H9 (cell line): ENCODE measurements at regions not wholly inside any gene's neighbourhood (a gene's known extent, or its start where the extent isn't known, plus 50 kb on each side); places are given as distances from the start of the nearest gene placed in this dataset.

ENCODE experiments used
- DNase-seq: peaks from one replicate; pipeline ENCODE4 v3.0.0-alpha.2; 2017
- H2AFZ ChIP-seq: one replicate; pipeline ENCODE4 v1.6.1; 2013; ENCODE audit warnings: mild to moderate bottlenecking, low read length, control low read depth, moderate library complexity
- H2AK5ac ChIP-seq: 2 replicates; pipeline ENCODE4 v1.6.1; 2013; ENCODE audit warnings: low read length, control low read depth, mixed read lengths; ENCODE audit not compliant: insufficient read length
- H2BK120ac ChIP-seq: one replicate; pipeline ENCODE4 v1.6.1; 2013; ENCODE audit warnings: low read depth, mild to moderate bottlenecking, low read length, control low read depth, inconsistent platforms; ENCODE audit not compliant: poor library complexity, severe bottlenecking
- H2BK12ac ChIP-seq: 2 replicates; pipeline ENCODE4 v1.6.1; 2013; ENCODE audit warnings: low read length, control low read depth, mixed read lengths, low read depth; ENCODE audit not compliant: insufficient read length
- H2BK15ac ChIP-seq: 2 replicates; pipeline ENCODE4 v1.6.1; 2013; ENCODE audit warnings: low read depth, low read length, control low read depth
- H2BK20ac ChIP-seq: one replicate; pipeline ENCODE4 v1.6.1; 2013; ENCODE audit warnings: low read depth, mild to moderate bottlenecking, low read length, control low read depth, inconsistent platforms; ENCODE audit not compliant: poor library complexity, severe bottlenecking
- H2BK5ac ChIP-seq: 2 replicates; pipeline ENCODE4 v1.6.1; 2013; ENCODE audit warnings: low read length, control low read depth, mixed read lengths; ENCODE audit not compliant: insufficient read length
- H3K14ac ChIP-seq: 2 replicates; pipeline ENCODE4 v1.6.1; 2013; ENCODE audit warnings: low read length, control low read depth; ENCODE audit not compliant: insufficient read depth
- H3K18ac ChIP-seq: 2 replicates; pipeline ENCODE4 v1.6.1; 2013; ENCODE audit warnings: low read depth, mild to moderate bottlenecking, mixed read lengths, low read length, control low read depth; ENCODE audit not compliant: insufficient read length
- H3K23ac ChIP-seq: 2 replicates; pipeline ENCODE4 v1.6.1; 2013; ENCODE audit warnings: low read length, control low read depth, mixed read lengths, low read depth; ENCODE audit not compliant: insufficient read length
- H3K23me2 ChIP-seq: 2 replicates; pipeline ENCODE4 v1.6.1; 2013; ENCODE audit warnings: low read depth, mild to moderate bottlenecking, mixed read lengths, low read length, control low read depth; ENCODE audit not compliant: insufficient read length, poor library complexity, severe bottlenecking
- H3K27ac ChIP-seq: 2 replicates; pipeline ENCODE4 v1.5.1; 2013; ENCODE audit warnings: low read length, control low read depth, mixed read lengths, low read depth; ENCODE audit not compliant: insufficient read length
- H3K27me3 ChIP-seq: 2 replicates; pipeline ENCODE4 v1.6.1; 2013; ENCODE audit warnings: low read length, control low read depth, inconsistent platforms; ENCODE audit not compliant: insufficient read depth
- H3K4ac ChIP-seq: 2 replicates; pipeline ENCODE4 v1.6.1; 2013; ENCODE audit warnings: low read depth, mild to moderate bottlenecking, control low read depth, inconsistent platforms, low read length, moderate library complexity
- H3K4me1 ChIP-seq: 2 replicates; pipeline ENCODE4 v1.6.1; 2013; ENCODE audit warnings: low read length, control low read depth, inconsistent platforms; ENCODE audit not compliant: insufficient read depth
- H3K4me2 ChIP-seq: 2 replicates; pipeline ENCODE4 v1.6.1; 2013; ENCODE audit warnings: low read length, control low read depth, mixed read lengths; ENCODE audit not compliant: insufficient read length, insufficient read depth
- H3K56ac ChIP-seq: 2 replicates; pipeline ENCODE4 v1.6.1; 2013; ENCODE audit warnings: low read depth, mild to moderate bottlenecking, mixed read lengths, low read length, control low read depth; ENCODE audit not compliant: insufficient read length
- H3K79me1 ChIP-seq: 2 replicates; pipeline ENCODE4 v1.6.1; 2013; ENCODE audit warnings: low read depth, mild to moderate bottlenecking, moderate library complexity, low read length, control low read depth, inconsistent platforms; ENCODE audit not compliant: insufficient read depth, poor library complexity, severe bottlenecking
- H3K79me2 ChIP-seq: 2 replicates; pipeline ENCODE4 v1.6.1; 2013; ENCODE audit warnings: low read length, control low read depth, inconsistent platforms; ENCODE audit not compliant: insufficient read depth
- H3K9ac ChIP-seq: 2 replicates; pipeline ENCODE4 v1.6.1; 2013; ENCODE audit warnings: low read length, control low read depth, mixed read lengths; ENCODE audit not compliant: insufficient read length; ENCODE audit errors: extremely low read depth
- H3K9me3 ChIP-seq: one replicate; pipeline ENCODE4 v1.6.1; 2013; ENCODE audit warnings: low read depth, low read length, inconsistent platforms; ENCODE audit not compliant: control insufficient read depth
- H3T11ph ChIP-seq: one replicate; pipeline ENCODE4 v1.6.1; 2013; ENCODE audit warnings: mild to moderate bottlenecking, low read length, control low read depth, inconsistent platforms
- H4K20me1 ChIP-seq: one replicate; pipeline ENCODE4 v1.6.1; 2013; ENCODE audit not compliant: control insufficient read depth, insufficient read length, insufficient read depth
- H4K5ac ChIP-seq: 2 replicates; pipeline ENCODE4 v1.6.1; 2013; ENCODE audit warnings: low read depth, mild to moderate bottlenecking, mixed read lengths, low read length, control low read depth; ENCODE audit not compliant: insufficient read length
- H4K8ac ChIP-seq: replicated peaks from 2 replicates; pipeline ENCODE4 v1.6.1; 2013; ENCODE audit warnings: low read length, control low read depth, mixed read lengths, low read depth; ENCODE audit not compliant: insufficient read length
- H4K91ac ChIP-seq: 2 replicates; pipeline ENCODE4 v1.6.1; 2013; ENCODE audit warnings: low read depth, mild to moderate bottlenecking, moderate library complexity, mixed read lengths, low read length, control low read depth; ENCODE audit not compliant: insufficient read length
- H3K27ac Mint-ChIP-seq, 3 experiments: 2 replicates in 2 of 3; 3 replicates in 1 of 3; pipeline ENCODE4 v1.8.0; 2020 to 2021; ENCODE audit warnings: mixed read lengths in 3 of 3, mild to moderate bottlenecking in 1 of 3, moderate library complexity in 1 of 3
- H3K27me3 Mint-ChIP-seq: 2 replicates; pipeline ENCODE4 v1.8.0; 2021; ENCODE audit warnings: low read depth, mild to moderate bottlenecking, moderate library complexity, mixed read lengths
- H3K36me3 Mint-ChIP-seq, 3 experiments: 2 replicates in 2 of 3; 3 replicates in 1 of 3; pipeline ENCODE4 v1.8.0; 2020 to 2021; ENCODE audit warnings: low read depth in 3 of 3, mixed read lengths in 3 of 3; ENCODE audit not compliant: insufficient read depth in 1 of 3
- H3K4me1 Mint-ChIP-seq, 2 experiments: 2 replicates each; pipeline ENCODE4 v1.8.0; 2020; ENCODE audit warnings: mixed read lengths in 2 of 2
- H3K4me3 Mint-ChIP-seq, 2 experiments: 2 replicates in 1 of 2; 3 replicates in 1 of 2; pipeline ENCODE4 v1.8.0; 2020 to 2021; ENCODE audit warnings: mild to moderate bottlenecking in 2 of 2, mixed read lengths in 2 of 2, moderate library complexity in 1 of 2
- H3K9me3 Mint-ChIP-seq, 2 experiments: 2 replicates in 1 of 2; 3 replicates in 1 of 2; pipeline ENCODE4 v1.8.0; 2020; ENCODE audit warnings: mild to moderate bottlenecking in 2 of 2, mixed read lengths in 2 of 2, moderate library complexity in 1 of 2
- CTCF ChIP-seq: fragments of 200-600 bp; sonication (generic); conservative IDR thresholded peaks from 3 replicates; pipeline ENCODE4 v1.8.0; 2021; ENCODE audit warnings: antibody characterized with exemption, mild to moderate bottlenecking
- WGBS: extraction: QIAGEN DNeasy Blood & Tissue Kit; methylation state at CpG from one replicate; pipeline ENCODE4 v1.1.7; 2013; ENCODE audit warnings: missing lambda C conversion rate, low lambda C conversion rate, mixed read lengths; ENCODE audit not compliant: insufficient read length; ENCODE audit errors: extremely low coverage; 5-methylcytosine and 5-hydroxymethylcytosine counted together

DNA sequence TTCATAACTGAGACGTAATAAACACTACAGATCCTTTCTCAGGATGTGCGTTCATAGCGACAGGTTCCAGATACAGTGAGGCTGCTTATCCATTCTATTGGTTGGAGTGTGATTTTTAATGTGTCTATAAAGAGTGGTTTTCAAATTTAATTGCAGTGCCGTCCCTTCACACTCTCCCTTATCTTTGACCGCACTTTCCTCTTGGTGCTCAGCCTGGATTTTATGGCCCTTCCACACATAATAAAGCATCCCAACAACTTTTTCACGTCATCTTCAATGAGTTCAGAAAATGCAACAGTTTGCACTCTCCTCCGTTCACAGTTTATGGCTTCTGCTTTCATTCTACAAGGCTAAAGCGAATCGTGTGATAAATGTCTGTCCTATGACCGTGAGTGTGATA lies 1209.9 kb downstream of the BCL11B start:
- no peaks in the 10 kb centered on the region for H3K27me3 ChIP-seq
- H3K79me2 ChIP-seq, result no peaks in the 10 kb centered on the region
- no peak overlapping the region for H3K9ac ChIP-seq
- no peak overlapping the region for H2BK12ac ChIP-seq
- Mint-ChIP-seq H3K9me3 (no peaks in the 10 kb centered on the region; a peak in 1 of 5 replicates), H3K36me3 (no peaks in the 10 kb centered on the region), H3K4me3 (no peak overlapping the region), H3K4me1 (no peaks in the 10 kb centered on the region), H3K27ac (no peak overlapping the region), H3K27me3 (no peaks in the 10 kb centered on the region)
- H4K20me1 ChIP-seq, result no peaks in the 10 kb centered on the region
- H3K27ac ChIP-seq, result no peak overlapping the region
- H2BK5ac ChIP-seq, result no peak overlapping the region
- H3K18ac ChIP-seq, result no peak overlapping the region
- no peak overlapping the region for H4K5ac ChIP-seq
- no peak overlapping the region for H2BK120ac ChIP-seq
- H2BK15ac ChIP-seq, result no peak overlapping the region
- H3K4ac ChIP-seq, result no peak overlapping the region
- no peak overlapping the region for H2AK5ac ChIP-seq
- H2BK20ac ChIP-seq, result no peak overlapping the region
- H3K14ac ChIP-seq, result no peak overlapping the region
- DNase-seq, result no peak
- no peak overlapping the region for H4K91ac ChIP-seq
- no peak overlapping the region for H3K4me2 ChIP-seq
- no peak overlapping the region for H3T11ph ChIP-seq
- H2AFZ ChIP-seq, result no peak overlapping the region
- TF ChIP-seq CTCF, result no peak
- H3K56ac ChIP-seq, result no peak overlapping the region
- H4K8ac ChIP-seq, result no peak overlapping the region
- no peaks in the 10 kb centered on the region for H3K4me1 ChIP-seq
- no peaks in the 10 kb centered on the region for H3K23me2 ChIP-seq
- H3K9me3 ChIP-seq, result no peaks in the 10 kb centered on the region
- no CpG with 5 or more reads among the region's 10 CpGs for WGBS
- no peaks in the 10 kb centered on the region for H3K79me1 ChIP-seq
- no peak overlapping the region for H3K23ac ChIP-seq
